GM18951 (cell line): ENCODE measurements at regions not wholly inside any gene's neighbourhood (a gene's known extent, or its start where the extent isn't known, plus 50 kb on each side); places are given as distances from the start of the nearest gene placed in this dataset.

Source experiments
- POLR2A ChIP-seq: IDR thresholded peaks from 4 replicates; pipeline ENCODE4 v1.6.1; 2011; ENCODE audit warnings: mild to moderate bottlenecking; ENCODE audit not compliant: insufficient read length, insufficient read depth; ENCODE audit errors: extremely low read depth
- in situ Hi-C: fragments of 300-500 bp; cut with MboI; formaldehyde crosslinking; loops from one replicate; pipeline ENCODE4 v1.12.0; 2022; ENCODE audit warnings: low sequenced_read_pairs, mixed read lengths, inconsistent platforms; ENCODE audit not compliant: unreplicated experiment

GRCh38 chr11:128242451-128242850 lies 344.9 kb downstream of the ETS1 start:
- TF ChIP-seq POLR2A = no peak
- in situ Hi-C loops = no loop called here

GRCh38 chr11:128240546-128240945 lies 346.8 kb downstream of the ETS1 start:
- no peak for TF ChIP-seq POLR2A
- in situ Hi-C loops = no loop called here

DNA sequence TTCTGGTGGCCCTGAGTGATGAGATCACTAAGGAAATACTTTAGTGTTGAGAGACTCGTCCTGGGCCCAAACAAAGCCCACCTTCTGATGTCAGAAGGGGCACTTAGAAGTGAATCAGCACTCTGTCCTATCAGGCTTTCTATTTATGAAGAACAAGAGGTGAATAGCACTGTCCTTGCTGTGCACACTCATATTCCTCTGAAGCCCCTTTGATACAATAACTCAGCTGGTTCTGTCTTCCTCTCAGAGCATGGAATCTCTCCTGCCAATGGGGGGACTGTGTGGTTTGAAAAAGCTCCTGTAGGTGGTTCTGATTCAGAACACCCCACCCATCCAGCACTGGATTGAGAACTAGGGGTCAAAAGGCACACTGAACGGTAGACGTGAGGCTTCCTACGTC lies 348.1 kb downstream of the ETS1 start:
- TF ChIP-seq POLR2A = no peak
- in situ Hi-C loops = no loop called here

DNA sequence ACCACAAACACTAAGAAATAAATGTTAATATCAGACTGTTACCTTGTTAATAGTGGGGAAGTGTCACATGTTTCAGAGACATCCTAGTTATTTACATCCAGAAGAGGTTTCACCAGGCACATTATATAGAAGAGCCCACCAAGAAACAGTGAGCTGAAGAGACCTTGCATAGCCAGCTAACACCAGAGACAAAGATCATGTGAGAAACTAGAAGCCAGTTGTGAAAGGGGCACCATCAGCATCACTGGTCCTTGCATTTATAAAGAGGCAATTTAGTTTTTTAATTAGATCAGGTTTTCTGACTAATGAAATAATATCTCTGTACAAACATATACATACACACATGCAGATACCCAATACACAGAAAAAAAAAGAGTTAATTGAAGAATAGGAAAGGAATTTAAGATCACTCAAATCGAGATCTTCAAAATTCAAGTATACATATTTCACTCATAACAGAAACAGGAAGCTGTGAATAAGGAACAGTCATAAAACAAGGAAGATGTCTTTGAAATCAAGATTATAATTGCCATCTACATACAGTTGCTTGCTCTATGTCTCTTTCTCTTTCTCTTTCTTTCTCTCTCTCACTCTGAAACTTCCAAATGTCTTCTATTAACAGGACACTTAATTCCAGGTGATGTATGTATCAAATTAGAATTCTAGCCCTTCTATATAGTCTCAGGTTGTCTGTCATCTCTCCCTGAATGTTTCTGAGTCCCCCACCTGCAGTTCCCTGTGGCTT lies 348.7 kb downstream of the ETS1 start:
- in situ Hi-C loops = no loop called here

GRCh38 chr11:128236506-128237498 lies 350.6 kb downstream of the ETS1 start:
- no peak for TF ChIP-seq POLR2A
- in situ Hi-C loops = no loop called here

More for the DNA sequence above, 348.7 kb downstream of the ETS1 start:
- no peak for TF ChIP-seq POLR2A

DNA sequence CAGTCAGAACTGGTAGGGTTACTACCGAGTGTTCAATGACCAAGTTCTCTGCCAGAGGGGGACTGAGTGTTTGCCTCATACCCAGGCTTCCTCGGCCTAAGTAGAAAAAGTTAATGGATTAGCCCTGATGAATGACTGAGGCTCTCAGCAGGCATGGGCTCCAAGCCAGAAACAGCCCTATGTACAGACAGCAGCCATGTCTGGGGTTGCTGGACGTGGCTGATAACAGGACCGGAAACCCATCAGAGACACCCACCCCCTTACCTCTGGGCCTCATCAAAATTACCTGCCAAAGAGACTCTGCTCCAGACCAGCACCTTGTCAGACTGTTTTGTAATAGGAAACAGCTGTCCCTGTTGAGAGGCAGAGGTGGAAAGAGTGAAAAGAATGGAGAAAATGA lies 351.4 kb downstream of the ETS1 start:
- in situ Hi-C loops = no loop called here
- no peak for TF ChIP-seq POLR2A

- in situ Hi-C loops = no loop called here
- no peak for TF ChIP-seq POLR2A
Measured at GRCh38 chr11:128235426-128235825, 351.9 kb downstream of the ETS1 start.

DNA sequence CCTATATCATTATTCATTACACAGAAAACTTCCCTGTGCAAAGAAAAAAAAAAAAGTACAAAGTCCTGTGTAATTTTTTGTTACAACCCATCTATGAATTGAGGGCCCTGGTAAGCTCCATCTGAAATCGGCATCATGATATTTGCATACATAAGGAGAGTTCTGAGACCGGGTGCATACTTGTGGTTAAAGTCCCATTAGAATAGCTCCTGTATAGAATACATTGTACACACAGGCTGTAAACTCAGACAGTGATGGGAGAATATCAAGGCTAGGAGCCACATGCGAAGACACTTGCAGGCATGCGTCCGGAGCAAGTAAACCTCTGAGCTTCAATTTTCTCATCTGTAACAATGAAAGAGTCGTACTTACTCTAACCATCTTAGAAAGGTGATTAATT lies 353.2 kb downstream of the ETS1 start:
- TF ChIP-seq POLR2A = no peak
- in situ Hi-C loops = no loop called here

DNA sequence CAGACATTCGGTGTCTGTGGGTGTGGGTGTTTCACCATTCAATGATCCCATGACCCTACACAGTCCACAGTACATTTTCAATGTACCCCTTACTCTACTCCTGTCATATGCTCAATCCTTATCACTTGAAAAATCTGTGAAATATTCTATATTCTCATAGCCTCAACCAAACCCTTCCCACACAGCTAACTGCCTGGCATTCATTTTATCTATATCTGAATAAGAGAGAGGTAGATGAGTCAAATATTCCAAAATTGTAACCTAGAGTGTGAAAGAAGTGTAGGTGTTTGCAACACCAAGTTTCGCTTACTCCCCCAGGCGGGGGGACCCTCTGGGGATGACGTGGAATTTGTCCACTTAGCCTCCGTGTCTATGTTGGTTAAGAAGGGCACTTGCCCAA lies 354.8 kb downstream of the ETS1 start:
- in situ Hi-C loops = no loop called here
- TF ChIP-seq POLR2A = no peak

GRCh38 chr11:128231845-128232410 lies 355.4 kb downstream of the ETS1 start:
- in situ Hi-C loops = no loop called here
- no peak for TF ChIP-seq POLR2A

DNA sequence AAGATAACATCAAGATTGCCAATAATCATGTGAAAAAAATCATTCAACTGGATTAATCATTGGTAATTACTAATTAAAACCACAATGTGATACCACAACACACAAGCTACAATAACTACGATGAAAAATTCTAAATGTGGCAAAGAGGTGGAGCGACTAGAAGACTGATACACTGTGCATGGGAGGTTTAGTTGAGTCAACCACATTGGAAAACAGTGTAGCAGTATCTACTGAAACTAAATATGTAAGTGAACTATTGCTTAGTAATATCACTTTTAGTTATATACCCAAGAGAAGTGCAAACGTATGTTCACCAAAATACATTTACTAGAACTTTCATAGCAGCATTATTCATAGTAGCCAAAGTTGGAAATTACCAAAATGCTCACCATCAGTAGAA lies 359.9 kb downstream of the ETS1 start:
- in situ Hi-C loops = no loop called here
- no peak for TF ChIP-seq POLR2A

DNA sequence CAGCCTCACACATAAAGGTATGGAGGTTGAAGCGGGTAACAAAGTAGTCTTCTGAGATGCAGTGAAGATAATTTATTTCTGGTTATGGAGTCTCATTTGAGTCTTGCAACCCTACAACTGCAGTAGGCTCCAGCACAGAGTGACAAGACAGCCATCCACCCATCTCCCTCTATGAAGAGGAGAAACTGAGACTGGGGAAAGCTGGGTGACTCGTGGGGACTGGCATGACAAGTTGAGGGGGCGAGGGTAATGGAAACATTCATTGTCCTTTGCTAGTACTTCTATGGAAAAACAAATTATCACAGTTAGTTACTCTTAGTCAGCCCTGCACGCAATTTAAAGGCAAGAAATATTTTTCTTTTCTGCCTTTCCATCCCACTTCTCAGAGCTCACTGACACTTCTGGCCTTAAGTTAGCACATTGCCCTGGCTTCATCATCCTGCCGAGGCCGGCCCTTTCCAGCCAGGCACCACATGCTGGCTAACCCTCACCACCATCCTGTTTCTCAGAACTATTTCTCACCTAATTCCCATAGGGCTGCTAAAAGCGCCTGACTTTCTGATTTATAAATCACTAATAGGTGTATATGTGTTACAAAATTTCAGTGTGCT lies 361.1 kb downstream of the ETS1 start:
- in situ Hi-C loops = no loop called here
- no peak for TF ChIP-seq POLR2A
